Ishikawa (cell line): ENCODE measurements at regions not wholly inside any gene's neighbourhood (a gene's known extent, or its start where the extent isn't known, plus 50 kb on each side); places are given as distances from the start of the nearest gene placed in this dataset.

Experiments used
- CEBPB ChIP-seq: IDR thresholded peaks from 2 replicates; pipeline ENCODE4 v1.6.1; 2012
- CREB1 ChIP-seq: IDR thresholded peaks from 2 replicates; pipeline ENCODE4 v1.6.1; 2012; ENCODE audit warnings: low read depth
- EGR1 ChIP-seq: IDR thresholded peaks from 2 replicates; pipeline ENCODE4 v1.6.1; 2012
- EP300 ChIP-seq: IDR thresholded peaks from 2 replicates; pipeline ENCODE4 v1.6.1; 2012; ENCODE audit warnings: borderline replicate concordance
- FOXM1 ChIP-seq: IDR thresholded peaks from 2 replicates; pipeline ENCODE4 v1.6.1; 2012; ENCODE audit warnings: low read depth, borderline replicate concordance
- MAX ChIP-seq: IDR thresholded peaks from 2 replicates; pipeline ENCODE4 v1.6.1; 2012
- NFIC ChIP-seq: IDR thresholded peaks from 2 replicates; pipeline ENCODE4 v1.6.1; 2012
- RAD21 ChIP-seq: IDR thresholded peaks from 2 replicates; pipeline ENCODE4 v1.6.1; 2012; ENCODE audit warnings: low read depth
- TAF1 ChIP-seq: IDR thresholded peaks from 2 replicates; pipeline ENCODE4 v1.6.1; 2012; ENCODE audit warnings: low read depth, mild to moderate bottlenecking
- TCF12 ChIP-seq: IDR thresholded peaks from 2 replicates; pipeline ENCODE4 v1.6.1; 2012; ENCODE audit warnings: low read depth
- TEAD4 ChIP-seq: IDR thresholded peaks from 2 replicates; pipeline ENCODE4 v1.6.1; 2012
- YY1 ChIP-seq: IDR thresholded peaks from 2 replicates; pipeline ENCODE4 v1.6.1; 2012; ENCODE audit warnings: low read depth
- ZBTB7A ChIP-seq: IDR thresholded peaks from 2 replicates; pipeline ENCODE4 v1.6.1; 2012; ENCODE audit warnings: low read depth
- TF ChIP-seq, protein P1 (sequence below): IDR thresholded peaks from 2 replicates; pipeline ENCODE4 v1.6.1; 2012
- TF ChIP-seq, protein P2 (sequence below): IDR thresholded peaks from 2 replicates; pipeline ENCODE4 v1.6.1; 2012; ENCODE audit warnings: low read depth, mild to moderate bottlenecking

DNA sequence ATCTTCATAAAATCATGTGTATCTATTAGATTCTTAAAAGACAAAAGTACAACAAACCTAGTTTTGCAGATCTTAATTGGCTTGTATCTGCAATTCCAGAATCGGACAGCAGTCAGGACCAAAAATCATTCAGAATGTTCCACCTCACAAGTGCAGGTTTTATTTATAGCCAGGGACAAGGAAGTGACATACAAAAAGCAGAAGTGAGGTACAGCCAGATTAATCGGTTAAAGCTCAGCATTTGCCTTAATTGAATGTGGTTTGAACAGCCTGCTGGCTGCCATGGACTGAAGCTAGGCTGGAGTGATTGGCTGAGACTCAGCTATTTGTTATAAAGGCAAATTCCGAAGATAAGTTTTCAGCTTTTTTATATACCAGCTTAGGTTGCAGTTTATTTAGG is 932.6 kb downstream of the C4orf33 start:
- TF ChIP-seq EGR1 (no peak), CEBPB (no peak), TCF12 (no peak), EP300 (no peak), NFIC (no peak), MAX (no peak), RAD21 (no peak), TAF1 (no peak), ZBTB7A (no peak), TEAD4 (no peak), CREB1 (no peak), YY1 (no peak), FOXM1 (no peak)
- TF ChIP-seq, protein P1, sequence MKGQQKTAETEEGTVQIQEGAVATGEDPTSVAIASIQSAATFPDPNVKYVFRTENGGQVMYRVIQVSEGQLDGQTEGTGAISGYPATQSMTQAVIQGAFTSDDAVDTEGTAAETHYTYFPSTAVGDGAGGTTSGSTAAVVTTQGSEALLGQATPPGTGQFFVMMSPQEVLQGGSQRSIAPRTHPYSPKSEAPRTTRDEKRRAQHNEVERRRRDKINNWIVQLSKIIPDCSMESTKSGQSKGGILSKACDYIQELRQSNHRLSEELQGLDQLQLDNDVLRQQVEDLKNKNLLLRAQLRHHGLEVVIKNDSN = no peak
- TF ChIP-seq, protein P2, sequence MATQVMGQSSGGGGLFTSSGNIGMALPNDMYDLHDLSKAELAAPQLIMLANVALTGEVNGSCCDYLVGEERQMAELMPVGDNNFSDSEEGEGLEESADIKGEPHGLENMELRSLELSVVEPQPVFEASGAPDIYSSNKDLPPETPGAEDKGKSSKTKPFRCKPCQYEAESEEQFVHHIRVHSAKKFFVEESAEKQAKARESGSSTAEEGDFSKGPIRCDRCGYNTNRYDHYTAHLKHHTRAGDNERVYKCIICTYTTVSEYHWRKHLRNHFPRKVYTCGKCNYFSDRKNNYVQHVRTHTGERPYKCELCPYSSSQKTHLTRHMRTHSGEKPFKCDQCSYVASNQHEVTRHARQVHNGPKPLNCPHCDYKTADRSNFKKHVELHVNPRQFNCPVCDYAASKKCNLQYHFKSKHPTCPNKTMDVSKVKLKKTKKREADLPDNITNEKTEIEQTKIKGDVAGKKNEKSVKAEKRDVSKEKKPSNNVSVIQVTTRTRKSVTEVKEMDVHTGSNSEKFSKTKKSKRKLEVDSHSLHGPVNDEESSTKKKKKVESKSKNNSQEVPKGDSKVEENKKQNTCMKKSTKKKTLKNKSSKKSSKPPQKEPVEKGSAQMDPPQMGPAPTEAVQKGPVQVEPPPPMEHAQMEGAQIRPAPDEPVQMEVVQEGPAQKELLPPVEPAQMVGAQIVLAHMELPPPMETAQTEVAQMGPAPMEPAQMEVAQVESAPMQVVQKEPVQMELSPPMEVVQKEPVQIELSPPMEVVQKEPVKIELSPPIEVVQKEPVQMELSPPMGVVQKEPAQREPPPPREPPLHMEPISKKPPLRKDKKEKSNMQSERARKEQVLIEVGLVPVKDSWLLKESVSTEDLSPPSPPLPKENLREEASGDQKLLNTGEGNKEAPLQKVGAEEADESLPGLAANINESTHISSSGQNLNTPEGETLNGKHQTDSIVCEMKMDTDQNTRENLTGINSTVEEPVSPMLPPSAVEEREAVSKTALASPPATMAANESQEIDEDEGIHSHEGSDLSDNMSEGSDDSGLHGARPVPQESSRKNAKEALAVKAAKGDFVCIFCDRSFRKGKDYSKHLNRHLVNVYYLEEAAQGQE = no peak

DNA sequence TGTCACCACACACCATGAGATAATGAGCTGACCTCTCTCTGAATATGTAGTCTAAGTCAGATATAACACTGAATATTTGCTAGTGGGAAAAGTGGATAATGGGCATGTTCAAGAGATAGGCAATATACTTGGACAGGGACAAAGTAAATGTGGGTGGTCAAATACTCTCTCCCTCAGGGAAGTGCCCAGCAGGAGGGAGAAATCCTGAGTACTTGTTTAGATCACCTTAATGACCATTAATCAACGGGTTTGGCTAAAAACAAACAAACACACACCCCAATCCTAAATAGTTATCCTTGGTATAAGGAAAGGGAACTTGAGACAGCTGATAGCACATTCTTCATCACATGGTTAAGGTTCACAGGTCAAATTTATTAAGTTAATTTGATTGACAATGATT is 933.5 kb downstream of the C4orf33 start:
- no peak for TF ChIP-seq NFIC
- no peak for TF ChIP-seq YY1
- no peak for TF ChIP-seq TCF12
- TF ChIP-seq CREB1 = no peak

DNA sequence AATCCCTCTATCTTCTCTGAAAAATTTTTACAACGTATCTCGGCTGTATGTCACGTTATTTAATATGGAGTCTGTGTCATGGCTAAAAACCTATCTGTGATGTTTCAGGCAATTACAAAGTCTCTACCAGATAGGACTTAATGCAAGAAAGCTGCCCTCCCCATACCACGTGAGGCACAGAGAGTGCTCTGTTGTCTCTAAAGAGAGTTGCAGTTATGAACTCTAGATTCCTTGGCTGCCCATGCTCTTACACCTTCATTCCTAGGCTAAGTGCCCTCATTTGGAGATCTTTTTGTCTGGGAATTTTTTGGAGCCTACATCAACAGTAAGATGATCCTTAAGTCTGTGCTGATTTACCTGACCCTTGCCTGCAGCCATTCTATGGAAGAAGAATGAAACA is 935.9 kb downstream of the C4orf33 start:
- TF ChIP-seq ZBTB7A (no peak), TCF12 (no peak), TAF1 (no peak), MAX (no peak), TEAD4 (no peak), FOXM1 (no peak), CEBPB (no peak), YY1 (no peak), NFIC (no peak), EGR1 (no peak), RAD21 (no peak), CREB1 (no peak), EP300 (no peak)
- TF ChIP-seq, protein P2 = no peak
- TF ChIP-seq, protein P1 = no peak

DNA sequence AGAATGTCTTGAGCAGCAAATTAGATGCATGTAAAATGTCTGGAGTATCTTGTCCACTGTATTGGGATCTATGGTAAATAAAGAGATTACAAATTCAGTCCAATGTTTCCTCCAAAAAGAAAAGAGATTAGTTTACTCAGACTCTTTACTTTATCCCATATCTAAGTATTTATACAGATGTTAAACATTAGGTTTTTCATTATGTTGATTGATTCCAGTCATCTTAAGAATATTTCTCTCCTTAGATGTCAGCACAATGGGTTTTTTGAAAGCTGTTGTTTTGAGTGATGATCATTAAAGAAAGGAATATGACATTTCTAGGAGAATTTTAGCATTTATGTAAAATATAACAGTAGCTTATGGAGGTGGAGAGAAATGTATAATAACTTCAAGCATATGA is 938.9 kb downstream of the C4orf33 start:
- TF ChIP-seq, protein P2 = no peak
- TF ChIP-seq NFIC = no peak
- no peak for TF ChIP-seq YY1
- TF ChIP-seq FOXM1 = no peak
- TF ChIP-seq EP300 = no peak
- no peak for TF ChIP-seq CREB1
- no peak for TF ChIP-seq TEAD4
- TF ChIP-seq MAX = no peak
- no peak for TF ChIP-seq TAF1
- no peak for TF ChIP-seq EGR1
- no peak for TF ChIP-seq TCF12
- TF ChIP-seq CEBPB = no peak
- no peak for TF ChIP-seq ZBTB7A
- TF ChIP-seq RAD21 = no peak
